Stimulated activated CD4-positive, alpha-beta T cell treated with anti-CD3 and anti-CD28 coated beads, Interleukin-4, amount 100 ng/mL, for 4 hours (primary cell): ENCODE measurements at regions not wholly inside any gene's neighbourhood (a gene's known extent, or its start where the extent isn't known, plus 50 kb on each side); places are given as distances from the start of the nearest gene placed in this dataset.

ENCODE experiments used
- DNase-seq, 2 experiments: peaks; one replicate each; pipeline ENCODE4 v3.0.0-alpha.2; 2020

DNA sequence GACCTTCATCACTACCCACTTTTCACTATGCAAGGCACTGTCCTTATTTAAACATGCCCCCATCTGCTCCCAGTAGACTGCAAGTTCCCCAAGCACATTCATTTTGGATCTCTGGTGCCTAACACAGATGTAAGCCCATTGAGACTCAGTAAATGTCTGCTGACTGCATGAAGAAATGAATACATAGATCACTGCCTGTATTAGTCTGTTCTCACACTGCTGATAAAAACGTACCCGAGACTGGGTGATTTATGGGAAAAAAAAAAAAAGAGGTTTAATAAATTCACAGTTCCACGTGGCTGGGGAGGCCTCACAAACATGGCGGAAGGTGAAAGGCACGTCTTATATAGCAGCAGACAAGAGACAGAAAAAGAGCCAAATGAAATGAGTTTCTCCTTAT lies 204.9 kb downstream of the ATG4C start:
- no peak for DNase-seq

- no peak for DNase-seq
These were observed 205.6 kb downstream of the ATG4C start for GRCh38 chr1:62989497-62989896.

DNA sequence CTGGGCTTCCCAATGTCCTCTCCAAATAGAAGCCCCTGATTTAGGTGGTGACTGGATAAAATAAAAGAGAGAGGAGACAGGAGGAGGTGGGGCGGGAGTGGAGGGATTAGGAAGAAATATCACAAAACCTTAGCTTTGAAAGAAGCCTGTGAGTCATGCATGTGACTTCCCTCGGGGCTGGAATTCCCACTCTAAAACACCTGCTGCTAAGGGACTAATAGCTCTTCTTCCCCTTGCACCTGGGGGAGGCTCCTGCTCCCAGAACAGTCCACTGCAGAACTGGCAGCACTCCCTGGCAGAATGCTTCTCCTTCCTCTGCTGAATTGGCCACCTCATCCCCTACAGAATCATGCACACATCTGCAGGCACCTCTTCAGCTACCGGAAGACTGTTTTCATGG lies 207.2 kb downstream of the ATG4C start:
- DNase-seq, result no peak

GRCh38 chr1:62993844-62994243 lies 209.9 kb downstream of the ATG4C start:
- DNase-seq, result no peak

GRCh38 chr1:62995173-62995572 lies 211.2 kb downstream of the ATG4C start:
- DNase-seq, result no peak

GRCh38 chr1:62997884-62998283 lies 214.0 kb downstream of the ATG4C start:
- DNase-seq, result no peak

DNA sequence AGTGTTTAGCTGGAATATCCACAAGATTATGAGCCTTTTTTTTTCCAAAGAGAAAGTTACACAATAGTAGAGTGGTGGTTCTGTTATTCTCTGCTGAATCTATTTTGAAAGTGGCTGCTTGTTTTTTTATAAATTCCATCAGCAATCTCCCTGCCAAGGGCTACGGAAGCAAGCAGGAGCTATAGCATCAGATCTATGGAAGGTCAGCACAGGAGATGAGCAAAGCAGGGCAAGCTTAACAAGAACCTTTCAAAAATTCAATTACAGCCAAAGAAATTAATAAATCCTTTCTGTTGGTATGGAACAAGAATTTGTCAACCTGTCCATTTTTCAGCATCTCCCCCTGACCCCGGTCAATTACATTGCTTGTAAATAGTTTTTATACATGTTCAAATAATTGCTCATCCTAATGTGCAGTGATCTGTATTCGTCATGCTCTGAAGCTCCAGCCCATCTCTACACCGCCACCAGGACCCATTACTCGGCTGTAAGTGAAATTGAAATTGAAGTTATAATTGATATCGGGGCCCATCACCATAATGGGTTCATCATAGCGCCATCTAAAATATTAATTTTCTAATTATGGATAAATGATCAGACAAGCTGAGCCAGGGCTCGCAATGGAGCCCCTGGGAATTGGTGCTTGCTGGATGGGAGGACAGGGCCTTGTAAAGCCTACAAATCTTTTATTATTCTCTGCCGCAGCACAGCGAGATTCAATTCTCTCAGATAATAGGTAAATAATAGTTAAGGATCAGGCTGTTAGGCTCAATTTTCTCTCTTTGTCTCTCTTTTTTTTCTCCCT lies 215.1 kb downstream of the ATG4C start:
- no peak for DNase-seq

GRCh38 chr1:63000508-63000907 lies 216.6 kb downstream of the ATG4C start:
- DNase-seq, result no peak

DNA sequence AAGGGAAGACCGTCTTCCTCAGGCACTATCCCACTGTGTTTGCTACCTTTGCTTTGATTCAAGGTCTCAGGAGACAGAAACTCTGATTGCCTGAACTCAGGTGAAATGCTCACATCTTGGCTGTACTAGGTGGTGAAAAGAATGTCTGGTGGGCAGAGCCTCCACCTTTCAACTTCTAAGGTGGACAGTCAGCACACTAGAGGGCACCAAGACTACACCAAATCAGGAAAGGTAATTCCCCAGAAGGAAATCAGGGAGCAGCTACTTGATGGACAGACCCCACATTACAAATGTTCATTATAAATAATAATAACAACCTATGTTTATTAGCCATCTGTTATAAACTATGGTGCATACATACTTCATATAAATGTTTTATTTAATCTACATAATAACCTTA lies 220.9 kb downstream of the ATG4C start:
- no peak for DNase-seq

GRCh38 chr1:63005812-63006211 lies 221.9 kb downstream of the ATG4C start:
- no peak for DNase-seq

DNA sequence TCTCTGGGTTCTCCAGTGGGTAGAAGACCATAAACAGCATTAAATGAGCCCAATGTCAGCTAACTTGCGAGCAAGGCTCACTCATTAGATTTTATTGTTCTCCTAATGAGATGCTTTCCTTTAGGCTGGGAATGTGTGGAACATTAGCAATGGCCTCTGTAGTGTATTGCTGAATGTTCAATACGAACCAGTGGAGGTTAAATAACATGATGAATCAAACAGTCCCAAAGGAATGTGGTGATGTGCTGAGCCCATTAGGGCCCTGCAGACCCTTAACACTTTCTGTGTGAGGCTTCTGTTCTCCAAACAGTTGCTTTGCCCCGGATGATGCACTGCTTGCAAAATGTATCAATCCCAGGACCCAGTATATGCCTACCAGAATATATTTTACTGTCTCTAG lies 225.5 kb downstream of the ATG4C start:
- no peak for DNase-seq

GRCh38 chr1:63010913-63011660 lies 227.2 kb downstream of the ATG4C start:
- DNase-seq, result no peak

- DNase-seq, result no peak
These were observed 228.4 kb downstream of the ATG4C start for GRCh38 chr1:63012339-63012738.

DNA sequence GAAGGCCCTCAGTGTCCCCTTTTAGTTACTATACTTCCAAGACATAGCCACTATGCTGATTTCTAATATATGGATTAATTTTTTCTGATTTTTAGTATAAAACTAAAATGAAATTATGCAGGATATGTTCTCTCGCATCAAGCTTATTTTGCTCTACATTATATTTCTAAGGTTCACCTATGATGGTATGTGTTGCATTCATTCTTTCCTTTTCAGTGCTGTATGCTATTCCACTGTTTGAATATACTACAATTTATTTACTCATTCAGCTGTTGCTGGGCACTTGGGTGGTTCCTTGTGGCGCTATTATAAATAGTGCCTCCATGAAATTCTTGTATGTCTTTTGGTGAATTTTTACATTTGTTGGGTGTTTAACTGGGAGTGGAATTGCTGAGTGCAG lies 230.3 kb downstream of the ATG4C start:
- no peak for DNase-seq

DNA sequence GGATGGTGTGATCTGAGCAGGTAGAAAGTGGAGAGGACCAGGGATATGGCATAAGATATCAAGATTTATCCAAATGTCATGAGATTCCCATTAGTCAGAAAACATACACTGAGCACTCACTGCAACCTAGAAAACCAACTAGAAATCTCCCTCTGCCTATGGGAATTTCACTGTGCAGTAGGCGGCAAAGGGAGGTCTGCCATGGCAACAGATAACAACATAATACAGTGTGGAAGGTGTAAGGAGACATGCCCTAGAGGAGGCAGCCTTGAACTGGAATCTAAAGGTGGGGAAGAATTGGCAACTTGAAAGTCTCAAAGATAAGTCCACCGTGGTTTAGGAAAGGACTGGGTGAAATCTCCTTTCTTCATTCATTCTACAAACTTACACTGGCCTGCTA lies 238.4 kb downstream of the ATG4C start:
- no peak for DNase-seq

- no peak for DNase-seq
These were observed 239.2 kb downstream of the ATG4C start for GRCh38 chr1:63023171-63023570.

DNA sequence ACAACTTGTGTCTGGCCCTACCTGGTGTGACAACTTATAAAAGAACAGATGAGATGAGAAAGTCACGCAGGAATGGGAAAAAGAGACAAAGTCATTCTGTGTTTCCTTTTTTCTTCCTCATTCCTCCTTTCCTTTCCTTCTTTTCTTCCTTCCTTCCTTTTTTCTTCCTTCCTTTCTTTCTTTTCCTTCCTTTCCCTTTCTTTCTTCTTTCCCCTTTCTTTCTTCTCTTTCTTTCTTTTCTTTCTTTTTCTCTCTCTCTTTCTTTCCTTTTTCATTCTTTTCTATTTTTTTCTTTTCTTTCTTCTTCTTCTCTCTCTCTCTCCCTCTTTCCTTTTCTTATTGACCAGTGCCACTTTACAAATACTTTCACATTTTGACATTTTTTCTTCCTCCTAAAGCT lies 239.7 kb downstream of the ATG4C start:
- no peak for DNase-seq

GRCh38 chr1:63024132-63024531 lies 240.2 kb downstream of the ATG4C start:
- DNase-seq, result no peak

- no peak for DNase-seq
These were observed 243.2 kb downstream of the ATG4C start for GRCh38 chr1:63027176-63027575.

DNA sequence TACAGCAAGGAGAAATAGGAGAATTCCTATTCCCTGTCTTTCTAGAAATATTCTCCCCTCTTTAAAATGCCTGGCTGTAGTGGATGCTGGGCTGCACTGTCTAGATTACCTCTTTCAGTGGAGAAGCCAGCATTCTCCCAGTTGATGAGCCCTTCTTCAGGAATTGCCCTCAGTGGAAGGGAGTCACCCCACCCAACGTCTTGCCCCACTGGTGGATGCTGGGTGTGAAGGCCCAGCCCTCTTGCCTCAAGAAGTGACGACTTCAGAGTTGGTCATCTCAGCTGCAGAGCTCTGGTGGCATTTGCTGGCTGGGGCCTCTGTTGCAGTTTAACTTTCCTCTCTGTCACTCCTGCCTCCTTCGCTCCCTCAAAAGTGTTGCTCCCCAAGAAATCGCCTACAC lies 248.2 kb downstream of the ATG4C start:
- no peak for DNase-seq

DNA sequence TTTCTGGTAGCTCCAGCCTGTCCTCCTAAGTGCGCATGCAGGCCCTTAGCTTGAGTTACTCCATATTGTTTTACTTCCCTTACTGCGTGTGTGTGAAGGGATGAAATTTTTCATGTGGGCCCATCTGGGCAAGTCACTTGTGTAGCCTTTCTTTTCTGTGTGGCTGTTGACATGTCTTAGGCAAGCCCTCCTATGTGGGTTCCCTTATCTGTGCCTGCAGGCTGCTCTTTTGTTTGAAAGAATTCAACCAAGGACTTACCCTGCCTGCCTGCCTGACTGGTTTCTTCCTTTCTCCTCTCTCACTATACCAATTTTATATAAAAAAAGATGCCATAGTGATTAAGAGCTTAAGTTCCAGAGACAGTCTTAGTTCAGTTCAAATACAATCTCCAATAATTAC lies 249.3 kb downstream of the ATG4C start:
- no peak for DNase-seq

- no peak for DNase-seq
These were observed 250.3 kb downstream of the ATG4C start for GRCh38 chr1:63034256-63034655.

- no peak for DNase-seq
These were observed 254.7 kb downstream of the ATG4C start for GRCh38 chr1:63038586-63038985.

- DNase-seq, result no peak
These were observed 257.7 kb downstream of the ATG4C start for GRCh38 chr1:63041660-63042059.

DNA sequence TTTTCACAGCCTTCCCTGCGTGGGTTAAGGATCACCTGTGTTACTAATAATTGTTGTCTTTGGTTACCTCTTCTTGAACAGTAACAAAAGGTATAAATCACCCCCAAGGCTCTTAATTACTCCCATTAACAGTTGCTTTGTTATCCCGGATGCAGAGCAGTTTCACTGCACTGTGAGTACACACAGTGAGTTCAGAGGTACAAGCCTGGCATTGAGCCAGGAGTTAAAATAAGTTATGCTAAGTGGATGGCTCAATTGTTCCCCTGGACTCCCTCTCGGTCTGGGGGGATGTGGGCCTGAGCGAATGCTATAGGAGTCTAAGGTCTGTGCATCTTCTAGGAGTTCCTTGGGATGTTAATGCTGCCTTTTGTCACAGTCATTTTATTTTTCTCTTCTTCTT lies 258.3 kb downstream of the ATG4C start:
- DNase-seq, result no peak
